Transverse colon (tissue), 4 donors: ENCODE measurements at regions not wholly inside any gene's neighbourhood (a gene's known extent, or its start where the extent isn't known, plus 50 kb on each side); places are given as distances from the start of the nearest gene placed in this dataset.

Experiments used
- DNase-seq: peaks from one replicate; pipeline ENCODE4 v3.0.0-alpha.2; 2019
- H3K27ac ChIP-seq, 4 donors: fragments of 200-600 bp; sonication (generic); 2 replicates each; pipeline ENCODE4 v1.5.1; 2016 to 2018; ENCODE audit warnings: inconsistent platforms in 4 of 4
- H3K27me3 ChIP-seq: fragments of 200-600 bp; sonication (generic); 2 replicates; pipeline ENCODE4 v1.5.1; 2017; ENCODE audit warnings: inconsistent platforms
- H3K36me3 ChIP-seq, 4 donors: fragments of 200-600 bp; sonication (generic); 2 replicates each; pipeline ENCODE4 v1.5.1; 2017 to 2019; ENCODE audit warnings: inconsistent platforms in 4 of 4
- H3K4me1 ChIP-seq, 4 donors: fragments of 200-600 bp; sonication (generic); 2 replicates each; pipeline ENCODE4 v1.5.1; 2017 to 2020; ENCODE audit warnings: inconsistent platforms in 4 of 4
- H3K4me3 ChIP-seq, 4 donors: fragments of 200-600 bp; sonication (generic); 1 replicate in 1 of 4; 2 replicates in 3 of 4; pipeline versions ENCODE4 v1.5.1 to v1.6.1; 2017 to 2019; ENCODE audit warnings: inconsistent platforms in 4 of 4
- H3K9me3 ChIP-seq, 2 donors: fragments of 200-600 bp; sonication (generic); 2 replicates each; pipeline ENCODE4 v1.5.1; 2017 to 2019; ENCODE audit warnings: inconsistent platforms in 2 of 2
- EP300 ChIP-seq: sonication (generic); formaldehyde crosslinking; IDR thresholded peaks from one replicate; pipeline ENCODE4 v1.6.1; 2017; ENCODE audit warnings: antibody characterized with exemption, low read depth
- POLR2A ChIP-seq: fragments of 450-650 bp; IDR thresholded peaks from one replicate; pipeline ENCODE4 v1.6.1; 2016; ENCODE audit warnings: antibody characterized with exemption, mild to moderate bottlenecking, moderate library complexity
- POLR2AphosphoS5 ChIP-seq, 3 donors: sonication (generic); formaldehyde crosslinking; IDR thresholded peaks; one replicate each; pipeline ENCODE4 v1.6.1; 2016; ENCODE audit warnings: antibody characterized with exemption in 3 of 3
- WGBS, 2 donors: methylation state at CpG; one replicate each; pipeline ENCODE4 v1.1.5; 2018; ENCODE audit warnings: low coverage in 1 of 2; 5-methylcytosine and 5-hydroxymethylcytosine counted together
- in situ Hi-C, 4 donors: fragments of 200-750 bp; cut with MboI; loops; one replicate each; pipeline versions ENCODE4 v1.15.0 to v1.15.1; 2017; ENCODE audit warnings: low sequenced_read_pairs in 3 of 4, low pct_ligation_motif_present in 1 of 4, low pct_unique_long_range_greater_than_20kb in 1 of 4
- intact Hi-C: fragments of 100-400 bp; cut with DNase I; formaldehyde crosslinking; loops from one replicate; pipeline ENCODE4 v1.15.1; 2023; ENCODE audit warnings: low total_unique reads
- TF ChIP-seq, protein P1 (sequence below), 5 experiments: fragments of 200-600 bp in 3 of 5; fragments of 450-650 bp in 2 of 5; sonication (generic) in 3 of 5; IDR thresholded peaks; 1 replicate in 2 of 5; 2 replicates in 3 of 5; pipeline ENCODE4 v1.5.1; 2016 to 2017; ENCODE audit warnings: antibody characterized with exemption in 5 of 5, inconsistent platforms in 3 of 5, mild to moderate bottlenecking in 2 of 5, moderate library complexity in 1 of 5

DNA sequence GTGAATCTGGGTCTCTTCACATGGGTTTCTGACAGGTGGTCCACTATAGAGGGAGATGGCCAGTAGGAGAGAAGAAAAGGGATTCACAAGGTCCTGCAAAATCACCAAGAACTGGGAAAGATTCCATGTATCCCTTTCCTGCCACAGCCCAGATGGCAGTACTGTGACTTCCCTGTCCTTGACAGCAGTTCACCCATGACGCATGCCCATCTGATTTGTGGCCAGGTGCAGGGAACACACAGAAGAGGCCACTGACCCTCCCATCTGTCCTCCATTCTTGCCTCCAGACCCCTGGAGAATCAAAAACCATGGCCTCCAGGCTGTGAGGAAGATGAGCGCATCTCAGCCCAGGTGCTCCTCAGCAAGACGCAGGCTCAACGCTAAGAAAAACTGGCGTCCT is 183.1 kb upstream of the RREB1 start:
- H3K4me1 ChIP-seq, result no peaks in the 10 kb centered on the region
- no peaks in the 10 kb centered on the region for H3K36me3 ChIP-seq
- H3K4me3 ChIP-seq, result no peak overlapping the region
- no peak overlapping the region for H3K27ac ChIP-seq
- intact Hi-C loops (no loop called here), in situ Hi-C loops (no loop called here)
- no peaks in the 10 kb centered on the region for H3K27me3 ChIP-seq
- no peaks in the 10 kb centered on the region for H3K9me3 ChIP-seq
- no peak for DNase-seq
- TF ChIP-seq POLR2AphosphoS5 (IDR thresholded peaks at IDR 0.05), result no peak
- TF ChIP-seq, protein P1, sequence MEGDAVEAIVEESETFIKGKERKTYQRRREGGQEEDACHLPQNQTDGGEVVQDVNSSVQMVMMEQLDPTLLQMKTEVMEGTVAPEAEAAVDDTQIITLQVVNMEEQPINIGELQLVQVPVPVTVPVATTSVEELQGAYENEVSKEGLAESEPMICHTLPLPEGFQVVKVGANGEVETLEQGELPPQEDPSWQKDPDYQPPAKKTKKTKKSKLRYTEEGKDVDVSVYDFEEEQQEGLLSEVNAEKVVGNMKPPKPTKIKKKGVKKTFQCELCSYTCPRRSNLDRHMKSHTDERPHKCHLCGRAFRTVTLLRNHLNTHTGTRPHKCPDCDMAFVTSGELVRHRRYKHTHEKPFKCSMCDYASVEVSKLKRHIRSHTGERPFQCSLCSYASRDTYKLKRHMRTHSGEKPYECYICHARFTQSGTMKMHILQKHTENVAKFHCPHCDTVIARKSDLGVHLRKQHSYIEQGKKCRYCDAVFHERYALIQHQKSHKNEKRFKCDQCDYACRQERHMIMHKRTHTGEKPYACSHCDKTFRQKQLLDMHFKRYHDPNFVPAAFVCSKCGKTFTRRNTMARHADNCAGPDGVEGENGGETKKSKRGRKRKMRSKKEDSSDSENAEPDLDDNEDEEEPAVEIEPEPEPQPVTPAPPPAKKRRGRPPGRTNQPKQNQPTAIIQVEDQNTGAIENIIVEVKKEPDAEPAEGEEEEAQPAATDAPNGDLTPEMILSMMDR (IDR thresholded peaks at IDR 0.05), result no peak
- TF ChIP-seq POLR2A, result no peak
- TF ChIP-seq EP300, result no peak
- 87 to 100% methylated on average over 2 to 5 of the region's 5 CpGs for WGBS, 2 donors

DNA sequence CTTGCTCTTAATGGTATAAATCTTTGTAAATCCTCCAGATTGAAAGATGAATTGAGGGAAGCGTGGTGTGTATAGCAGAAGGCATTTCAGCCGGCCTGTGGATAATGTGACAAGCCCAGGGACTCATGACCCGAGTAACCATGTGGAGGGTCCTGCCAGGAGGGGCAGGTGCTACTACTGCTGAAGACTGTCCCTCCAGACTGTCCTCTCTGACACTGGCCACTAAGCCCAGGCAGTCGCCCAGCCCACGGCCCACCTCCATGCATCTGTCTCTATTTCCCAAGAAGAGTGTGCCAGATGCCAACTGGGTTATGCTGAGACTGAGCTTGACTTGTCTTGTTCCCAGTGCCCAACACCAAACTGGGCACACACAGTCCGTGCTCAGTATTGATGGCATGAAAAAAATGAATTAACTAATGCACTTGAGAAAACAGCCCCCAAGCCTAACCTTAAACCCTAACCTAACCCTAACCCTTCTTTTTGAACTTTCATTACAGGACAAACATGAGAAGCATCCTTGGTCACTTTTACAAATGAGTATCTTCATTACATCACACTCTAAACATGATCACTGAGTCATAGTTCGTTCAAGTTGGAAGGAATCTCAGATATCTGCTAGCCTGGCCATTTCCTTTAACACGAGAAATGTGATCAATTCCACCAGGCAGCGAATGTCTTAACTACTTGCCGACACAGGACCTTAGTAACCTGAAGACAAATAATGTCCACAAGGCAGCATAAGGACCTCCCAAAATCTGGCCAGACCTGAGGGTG is 182.2 kb upstream of the RREB1 start:
- no peak for DNase-seq
- Histone ChIP-seq H3K4me3 (no peak overlapping the region), H3K27ac (no peak overlapping the region), H3K4me1 (no peaks in the 10 kb centered on the region), H3K36me3 (no peaks in the 10 kb centered on the region), H3K9me3 (no peaks in the 10 kb centered on the region), H3K27me3 (no peaks in the 10 kb centered on the region)
- intact Hi-C loops (no loop called here), in situ Hi-C loops (no loop called here)
- TF ChIP-seq, protein P1 (IDR thresholded peaks at IDR 0.05), result no peak
- TF ChIP-seq EP300 (no peak), POLR2AphosphoS5 (IDR thresholded peaks at IDR 0.05) (no peak), POLR2A (no peak)
- 80% methylated on average over 1 to 10 of the region's 10 CpGs for WGBS, 2 donors

DNA sequence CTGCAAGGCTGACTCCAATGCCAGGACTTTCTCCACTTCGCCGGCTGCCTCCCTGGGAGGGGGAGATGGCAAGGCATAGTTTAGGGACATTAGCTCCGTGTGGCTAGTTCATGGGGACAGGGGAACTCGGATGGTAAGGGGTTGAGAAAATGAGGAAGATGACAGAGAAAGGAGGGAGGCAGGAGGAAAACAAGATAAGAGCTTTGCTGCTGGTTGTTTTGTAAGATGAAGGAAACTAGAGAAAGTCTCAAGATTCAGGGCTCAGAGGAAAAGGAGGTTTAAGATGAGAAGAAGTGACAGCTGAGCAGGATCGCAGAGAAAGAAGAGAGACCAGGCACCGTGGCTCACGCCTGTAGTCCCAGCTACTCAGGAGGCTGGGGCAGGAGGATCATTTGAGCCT is 180.9 kb upstream of the RREB1 start:
- WGBS, 2 donors, result 81 to 85% methylated on average over 6 to 7 of the region's 7 CpGs
- intact Hi-C loops, result no loop called here

DNA sequence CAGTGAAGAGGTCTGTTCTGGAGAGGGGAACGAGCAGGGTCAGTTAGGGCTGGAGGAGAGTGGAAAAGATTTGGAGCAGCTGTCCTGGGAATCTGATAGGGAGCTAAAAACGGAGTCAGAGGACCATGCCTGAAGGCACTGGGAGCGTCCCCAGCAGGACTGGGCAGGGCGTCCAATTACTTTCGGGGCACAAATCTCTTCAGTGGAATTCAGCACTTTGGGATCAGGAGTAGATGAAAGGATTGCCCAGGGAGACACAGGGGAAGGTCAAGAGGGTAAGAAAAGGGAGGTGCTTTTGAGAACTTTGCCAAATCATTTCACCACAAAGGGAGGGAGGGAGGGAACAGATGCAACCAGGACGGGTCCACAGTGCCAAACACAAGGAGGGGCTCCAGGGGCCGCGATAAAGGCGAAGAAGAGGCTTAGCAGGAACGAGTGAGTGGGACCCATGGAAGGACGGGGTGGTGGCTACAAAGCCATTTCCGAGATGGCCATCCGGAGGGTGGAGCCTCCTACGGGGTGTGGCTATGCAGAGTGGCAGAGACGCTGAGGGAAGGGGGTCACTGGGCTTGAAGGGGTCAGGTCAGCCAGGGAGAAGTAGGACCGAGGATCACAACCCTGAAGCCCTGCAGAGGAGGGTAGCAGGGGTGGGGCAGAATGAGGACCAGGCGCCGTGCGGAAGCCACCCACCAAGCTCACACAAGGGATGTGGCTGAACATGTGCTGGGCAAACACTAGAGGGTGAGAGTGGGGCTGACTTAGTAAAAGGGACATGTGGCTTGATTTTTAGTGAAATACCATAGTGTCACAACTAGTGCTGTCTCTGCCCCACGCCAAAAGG is 180.0 kb upstream of the RREB1 start:
- Histone ChIP-seq H3K4me1 (no peaks in the 10 kb centered on the region), H3K27ac (no peak overlapping the region), H3K9me3 (no peaks in the 10 kb centered on the region), H3K27me3 (no peaks in the 10 kb centered on the region), H3K36me3 (no peaks in the 10 kb centered on the region), H3K4me3 (no peak overlapping the region)
- intact Hi-C loops, result no loop called here
- in situ Hi-C loops, result no loop called here
- TF ChIP-seq, protein P1 (IDR thresholded peaks at IDR 0.05), result no peak
- TF ChIP-seq POLR2A (no peak), POLR2AphosphoS5 (IDR thresholded peaks at IDR 0.05) (no peak), EP300 (no peak)
- 70 to 74% methylated on average over 12 to 20 of the region's 20 CpGs for WGBS, 2 donors
- no peak for DNase-seq

More for the DNA sequence above, 180.9 kb upstream of the RREB1 start:
- no peak for DNase-seq
- in situ Hi-C loops, result no loop called here
- Histone ChIP-seq H3K36me3 (no peaks in the 10 kb centered on the region), H3K27me3 (no peaks in the 10 kb centered on the region), H3K9me3 (no peaks in the 10 kb centered on the region), H3K4me1 (no peaks in the 10 kb centered on the region), H3K4me3 (no peak overlapping the region), H3K27ac (no peak overlapping the region)
- TF ChIP-seq POLR2A (no peak), POLR2AphosphoS5 (IDR thresholded peaks at IDR 0.05) (no peak), EP300 (no peak)
- TF ChIP-seq, protein P1 (IDR thresholded peaks at IDR 0.05), result no peak
